K562 (cell line): ENCODE measurements at regions not wholly inside any gene's neighbourhood (a gene's known extent, or its start where the extent isn't known, plus 50 kb on each side); places are given as distances from the start of the nearest gene placed in this dataset.

Experiments
- BDP1 ChIP-seq: IDR thresholded peaks from 3 replicates; pipeline ENCODE4 v1.6.1; 2011; ENCODE audit not compliant: insufficient read length, insufficient read depth
- CBX8 ChIP-seq: fragments of 200-600 bp; sonication (generic); IDR thresholded peaks from 2 replicates; pipeline ENCODE4 v1.6.1; 2012; ENCODE audit warnings: borderline replicate concordance, mixed run types, low read depth, mild to moderate bottlenecking, moderate library complexity, mixed read lengths, low read length, control low read depth, inconsistent platforms; ENCODE audit not compliant: poor library complexity, severe bottlenecking; ENCODE audit errors: extremely low read depth
- CEBPB ChIP-seq: fragments of 450-650 bp; IDR thresholded peaks from 2 replicates; pipeline ENCODE4 v1.6.1; 2016; ENCODE audit warnings: missing genetic modification characterization, missing compliant biosample characterization
- CREB1 ChIP-seq, 2 experiments: sonication (generic) in 1 of 2; formaldehyde crosslinking in 1 of 2; IDR thresholded peaks; 2 replicates each; pipeline versions ENCODE4 v1.6.1 to v1.8.0; 2012 to 2022; ENCODE audit warnings: inconsistent platforms in 1 of 2, mild to moderate bottlenecking in 1 of 2, missing genetic modification reagents in 1 of 2, moderate library complexity in 1 of 2
- EZH2 ChIP-seq: IDR thresholded peaks from 2 replicates; pipeline ENCODE4 v1.6.1; 2012; ENCODE audit warnings: low read depth, mild to moderate bottlenecking, inconsistent platforms, low read length, borderline replicate concordance
- NCOA4 ChIP-seq: fragments of 450-650 bp; IDR thresholded peaks from 2 replicates; pipeline ENCODE4 v1.6.1; 2018; ENCODE audit warnings: mild to moderate bottlenecking; ENCODE audit not compliant: partially characterized antibody
- POLR2A ChIP-seq: fragments of 450-650 bp; conservative IDR thresholded peaks from 2 replicates; pipeline ENCODE4 v1.6.1; 2016
- SMAD1 ChIP-seq: fragments of 150-350 bp; IDR thresholded peaks from 2 replicates; pipeline ENCODE4 v1.6.1; 2014; ENCODE audit warnings: low read length, low read depth; ENCODE audit not compliant: partially characterized antibody
- SP1 ChIP-seq: sonication (generic); formaldehyde crosslinking; IDR thresholded peaks from 2 replicates; pipeline ENCODE4 v1.8.1; 2022; ENCODE audit warnings: mild to moderate bottlenecking, missing genetic modification reagents
- ZBTB1 ChIP-seq: sonication (generic); formaldehyde crosslinking; IDR thresholded peaks from 2 replicates; pipeline ENCODE4 v1.8.1; 2023; ENCODE audit warnings: missing genetic modification reagents, low read depth, mild to moderate bottlenecking, borderline replicate concordance
- ZNF143 ChIP-seq: sonication (generic); formaldehyde crosslinking; IDR thresholded peaks from 2 replicates; pipeline ENCODE4 v1.9.0; 2022; ENCODE audit warnings: mild to moderate bottlenecking, missing genetic modification reagents
- TF ChIP-seq, protein P1 (sequence below), 2 experiments: fragments of 150-350 bp in 1 of 2; IDR thresholded peaks; 2 replicates each; pipeline ENCODE4 v1.6.1; 2012 to 2016; ENCODE audit warnings: low read depth in 2 of 2, low read length in 2 of 2, mild to moderate bottlenecking in 1 of 2, moderate library complexity in 1 of 2
- TF ChIP-seq, protein P2 (sequence below), 3 experiments: IDR thresholded peaks in 2 of 3; conservative IDR thresholded peaks in 1 of 3; 2 replicates each; pipeline ENCODE4 v1.5.1; 2011 to 2012; ENCODE audit warnings: low read length in 3 of 3, mild to moderate bottlenecking in 3 of 3, control low read depth in 2 of 3, improper control_type of control experiment in 1 of 3, inconsistent platforms in 1 of 3, low read depth in 1 of 3, mixed read lengths in 1 of 3, moderate library complexity in 1 of 3; ENCODE audit not compliant: insufficient read depth in 2 of 3

DNA sequence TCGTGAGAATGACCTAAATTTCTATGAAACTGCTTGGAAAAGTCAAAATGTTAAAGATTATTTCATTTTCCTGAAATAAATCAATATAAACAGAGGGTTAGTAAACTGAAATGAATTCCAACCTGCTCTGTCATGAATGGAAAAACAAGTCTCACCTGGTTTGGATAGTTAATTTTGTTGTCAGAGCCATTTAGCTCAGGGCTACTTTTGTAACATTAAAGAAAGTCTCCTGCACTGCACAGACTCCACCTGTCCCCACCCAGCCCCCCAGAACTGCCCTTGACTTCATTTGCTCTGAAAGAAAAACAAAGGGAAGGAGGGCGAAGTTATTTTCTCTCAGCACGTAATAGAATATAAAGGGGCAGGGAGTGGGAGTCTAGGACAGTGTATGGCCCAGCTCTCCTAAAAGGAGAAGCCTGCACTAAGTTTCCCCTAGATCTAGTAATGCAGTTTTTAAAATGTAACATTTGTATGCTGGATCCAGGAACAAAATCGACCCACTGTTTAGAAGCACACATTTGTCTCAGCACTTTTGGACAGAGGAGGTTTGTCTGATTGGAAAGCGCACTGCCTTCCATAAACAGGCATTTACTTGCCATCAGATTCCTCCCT, 54.2 kb upstream of the ACSL3 start:
- TF ChIP-seq SP1 (CRISPR knock-in tag) (no peak), EZH2 (no peak), CBX8 (no peak), POLR2A (no peak), ZBTB1 (CRISPR knock-in tag) (no peak), BDP1 (no peak), CREB1 (IDR thresholded peaks at IDR 0.05) (no peak), CREB1 (CRISPR knock-in tag; IDR thresholded peaks at IDR 0.05) (no peak), ZNF143 (CRISPR knock-in tag) (no peak), SMAD1 (no peak), CEBPB (tag) (no peak), NCOA4 (no peak)
- TF ChIP-seq, protein P1, sequence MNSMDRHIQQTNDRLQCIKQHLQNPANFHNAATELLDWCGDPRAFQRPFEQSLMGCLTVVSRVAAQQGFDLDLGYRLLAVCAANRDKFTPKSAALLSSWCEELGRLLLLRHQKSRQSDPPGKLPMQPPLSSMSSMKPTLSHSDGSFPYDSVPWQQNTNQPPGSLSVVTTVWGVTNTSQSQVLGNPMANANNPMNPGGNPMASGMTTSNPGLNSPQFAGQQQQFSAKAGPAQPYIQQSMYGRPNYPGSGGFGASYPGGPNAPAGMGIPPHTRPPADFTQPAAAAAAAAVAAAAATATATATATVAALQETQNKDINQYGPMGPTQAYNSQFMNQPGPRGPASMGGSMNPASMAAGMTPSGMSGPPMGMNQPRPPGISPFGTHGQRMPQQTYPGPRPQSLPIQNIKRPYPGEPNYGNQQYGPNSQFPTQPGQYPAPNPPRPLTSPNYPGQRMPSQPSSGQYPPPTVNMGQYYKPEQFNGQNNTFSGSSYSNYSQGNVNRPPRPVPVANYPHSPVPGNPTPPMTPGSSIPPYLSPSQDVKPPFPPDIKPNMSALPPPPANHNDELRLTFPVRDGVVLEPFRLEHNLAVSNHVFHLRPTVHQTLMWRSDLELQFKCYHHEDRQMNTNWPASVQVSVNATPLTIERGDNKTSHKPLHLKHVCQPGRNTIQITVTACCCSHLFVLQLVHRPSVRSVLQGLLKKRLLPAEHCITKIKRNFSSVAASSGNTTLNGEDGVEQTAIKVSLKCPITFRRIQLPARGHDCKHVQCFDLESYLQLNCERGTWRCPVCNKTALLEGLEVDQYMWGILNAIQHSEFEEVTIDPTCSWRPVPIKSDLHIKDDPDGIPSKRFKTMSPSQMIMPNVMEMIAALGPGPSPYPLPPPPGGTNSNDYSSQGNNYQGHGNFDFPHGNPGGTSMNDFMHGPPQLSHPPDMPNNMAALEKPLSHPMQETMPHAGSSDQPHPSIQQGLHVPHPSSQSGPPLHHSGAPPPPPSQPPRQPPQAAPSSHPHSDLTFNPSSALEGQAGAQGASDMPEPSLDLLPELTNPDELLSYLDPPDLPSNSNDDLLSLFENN (IDR thresholded peaks at IDR 0.05; ENCODE audit: low read depth in 2 of 2, low read length in 2 of 2), result no peak
- TF ChIP-seq, protein P2, sequence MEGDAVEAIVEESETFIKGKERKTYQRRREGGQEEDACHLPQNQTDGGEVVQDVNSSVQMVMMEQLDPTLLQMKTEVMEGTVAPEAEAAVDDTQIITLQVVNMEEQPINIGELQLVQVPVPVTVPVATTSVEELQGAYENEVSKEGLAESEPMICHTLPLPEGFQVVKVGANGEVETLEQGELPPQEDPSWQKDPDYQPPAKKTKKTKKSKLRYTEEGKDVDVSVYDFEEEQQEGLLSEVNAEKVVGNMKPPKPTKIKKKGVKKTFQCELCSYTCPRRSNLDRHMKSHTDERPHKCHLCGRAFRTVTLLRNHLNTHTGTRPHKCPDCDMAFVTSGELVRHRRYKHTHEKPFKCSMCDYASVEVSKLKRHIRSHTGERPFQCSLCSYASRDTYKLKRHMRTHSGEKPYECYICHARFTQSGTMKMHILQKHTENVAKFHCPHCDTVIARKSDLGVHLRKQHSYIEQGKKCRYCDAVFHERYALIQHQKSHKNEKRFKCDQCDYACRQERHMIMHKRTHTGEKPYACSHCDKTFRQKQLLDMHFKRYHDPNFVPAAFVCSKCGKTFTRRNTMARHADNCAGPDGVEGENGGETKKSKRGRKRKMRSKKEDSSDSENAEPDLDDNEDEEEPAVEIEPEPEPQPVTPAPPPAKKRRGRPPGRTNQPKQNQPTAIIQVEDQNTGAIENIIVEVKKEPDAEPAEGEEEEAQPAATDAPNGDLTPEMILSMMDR (IDR thresholded peaks at IDR 0.05 in 2 of 3, conservative IDR thresholded peaks at IDR 0.05 in 1 of 3; ENCODE audit: insufficient read depth in 2 of 3, low read depth in 1 of 3, low read length in 3 of 3), result no peak
